ENCODE measurements at regions not wholly inside any gene's neighbourhood (a gene's known extent, or its start where the extent isn't known, plus 50 kb on each side); places are given as distances from the start of the nearest gene placed in this dataset.

GRCh38 chr4:67229148-67229547, 316.2 kb downstream of the CENPC start:
- Histone ChIP-seq H3K79me1 (ENCODE audit: low read length) (peaks cover 3% of the 10 kb centered on the region), H3K36me3 (ENCODE audit: control insufficient read depth in 1 of 2, insufficient read depth in 2 of 2, low read length in 2 of 2) (no peaks in the 10 kb centered on the region), H4K91ac (ENCODE audit: low read depth, low read length) (no peak overlapping the region), H2AK5ac (ENCODE audit: low read length) (no peak overlapping the region), H3K79me2 (ENCODE audit: control insufficient read depth, insufficient read depth, low read length, poor library complexity) (no peaks in the 10 kb centered on the region), H3K18ac (ENCODE audit: low read length) (no peak overlapping the region), H3K14ac (ENCODE audit: low read length) (no peak overlapping the region), H3K9ac (ENCODE audit: low read length) (no peak overlapping the region), H3K4ac (ENCODE audit: low read depth, low read length) (no peak overlapping the region), H3K27me3 (ENCODE audit: insufficient read depth, low read length) (no peaks in the 10 kb centered on the region), H3K27ac (ENCODE audit: low read depth, low read length) (no peak overlapping the region), H3K9me3 (ENCODE audit: insufficient read depth, low read depth, low read length) (no peaks in the 10 kb centered on the region), H2BK5ac (ENCODE audit: low read depth, low read length, poor library complexity) (no peak overlapping the region), H3K4me1 (ENCODE audit: control insufficient read depth in 1 of 2, insufficient read depth in 2 of 2, low read length in 2 of 2) (peaks cover 0 to 3% of the 10 kb centered on the region in 2 experiments), H2BK12ac (ENCODE audit: low read length) (no peak overlapping the region), H3K4me3 (ENCODE audit: low read depth, low read length) (no peak overlapping the region), H2AFZ (ENCODE audit: insufficient read depth, low read length, poor library complexity) (no peak overlapping the region), H3K23ac (ENCODE audit: low read length) (no peak overlapping the region), H3K4me2 (ENCODE audit: low read length) (no peak overlapping the region), H4K8ac (ENCODE audit: low read depth, low read length) (no peak overlapping the region), H4K12ac (ENCODE audit: low read depth, low read length) (no peak overlapping the region), H2BK120ac (ENCODE audit: insufficient read depth, low read length, poor library complexity) (no peak overlapping the region)
- WGBS (ENCODE audit: extremely low coverage, insufficient coverage, insufficient read length) = no CpG with 5 or more reads among the region's 5 CpGs
- no peak for DNase-seq

GRCh38 chr4:67220861-67221260, 324.4 kb downstream of the CENPC start:
- Histone ChIP-seq H2AK5ac (ENCODE audit: low read length) (no peak overlapping the region), H2AFZ (ENCODE audit: insufficient read depth, low read length, poor library complexity) (no peak overlapping the region), H4K8ac (ENCODE audit: low read depth, low read length) (no peak overlapping the region), H2BK120ac (ENCODE audit: insufficient read depth, low read length, poor library complexity) (no peak overlapping the region), H2BK5ac (ENCODE audit: low read depth, low read length, poor library complexity) (no peak overlapping the region), H3K23ac (ENCODE audit: low read length) (no peak overlapping the region), H3K27ac (ENCODE audit: low read depth, low read length) (no peak overlapping the region), H2BK12ac (ENCODE audit: low read length) (no peak overlapping the region), H3K36me3 (ENCODE audit: control insufficient read depth in 1 of 2, insufficient read depth in 2 of 2, low read length in 2 of 2) (no peaks in the 10 kb centered on the region), H3K4me2 (ENCODE audit: low read length) (no peak overlapping the region), H4K12ac (ENCODE audit: low read depth, low read length) (no peak overlapping the region), H3K79me1 (ENCODE audit: low read length) (no peaks in the 10 kb centered on the region), H3K4me1 (ENCODE audit: control insufficient read depth in 1 of 2, insufficient read depth in 2 of 2, low read length in 2 of 2) (no peaks in the 10 kb centered on the region), H3K4ac (ENCODE audit: low read depth, low read length) (no peak overlapping the region), H3K14ac (ENCODE audit: low read length) (no peak overlapping the region), H3K9me3 (ENCODE audit: insufficient read depth, low read depth, low read length) (no peaks in the 10 kb centered on the region), H4K91ac (ENCODE audit: low read depth, low read length) (no peak overlapping the region), H3K18ac (ENCODE audit: low read length) (no peak overlapping the region), H3K4me3 (ENCODE audit: low read depth, low read length) (no peak overlapping the region), H3K27me3 (ENCODE audit: insufficient read depth, low read length) (no peaks in the 10 kb centered on the region), H3K9ac (ENCODE audit: low read length) (no peak overlapping the region), H3K79me2 (ENCODE audit: control insufficient read depth, insufficient read depth, low read length, poor library complexity) (no peaks in the 10 kb centered on the region)
- WGBS (ENCODE audit: extremely low coverage, insufficient coverage, insufficient read length) = no CpG with 5 or more reads among the region's 2 CpGs
- no peak for DNase-seq

- Histone ChIP-seq H3K79me1 (ENCODE audit: low read length) (no peaks in the 10 kb centered on the region), H2BK12ac (ENCODE audit: low read length) (no peak overlapping the region), H4K12ac (ENCODE audit: low read depth, low read length) (no peak overlapping the region), H3K4me3 (ENCODE audit: low read depth, low read length) (no peak overlapping the region), H3K14ac (ENCODE audit: low read length) (no peak overlapping the region), H3K27me3 (ENCODE audit: insufficient read depth, low read length) (no peaks in the 10 kb centered on the region), H3K9me3 (ENCODE audit: insufficient read depth, low read depth, low read length) (no peaks in the 10 kb centered on the region), H3K4me1 (ENCODE audit: control insufficient read depth in 1 of 2, insufficient read depth in 2 of 2, low read length in 2 of 2) (no peaks in the 10 kb centered on the region), H3K27ac (ENCODE audit: low read depth, low read length) (no peak overlapping the region), H3K79me2 (ENCODE audit: control insufficient read depth, insufficient read depth, low read length, poor library complexity) (no peaks in the 10 kb centered on the region), H3K23ac (ENCODE audit: low read length) (no peak overlapping the region), H3K18ac (ENCODE audit: low read length) (no peak overlapping the region), H4K91ac (ENCODE audit: low read depth, low read length) (no peak overlapping the region), H3K4ac (ENCODE audit: low read depth, low read length) (no peak overlapping the region), H3K4me2 (ENCODE audit: low read length) (no peak overlapping the region), H2BK5ac (ENCODE audit: low read depth, low read length, poor library complexity) (no peak overlapping the region), H2BK120ac (ENCODE audit: insufficient read depth, low read length, poor library complexity) (no peak overlapping the region), H2AFZ (ENCODE audit: insufficient read depth, low read length, poor library complexity) (no peak overlapping the region), H4K8ac (ENCODE audit: low read depth, low read length) (no peak overlapping the region), H3K36me3 (ENCODE audit: control insufficient read depth in 1 of 2, insufficient read depth in 2 of 2, low read length in 2 of 2) (no peaks in the 10 kb centered on the region), H3K9ac (ENCODE audit: low read length) (no peak overlapping the region), H2AK5ac (ENCODE audit: low read length) (no peak overlapping the region)
- no CpG with 5 or more reads among the region's 1 CpG for WGBS (ENCODE audit: extremely low coverage, insufficient coverage, insufficient read length)
- no peak for DNase-seq
Measured at GRCh38 chr4:67218883-67219282, 326.4 kb downstream of the CENPC start.

GRCh38 chr4:67207941-67208441, 337.3 kb downstream of the CENPC start:
- no peak for DNase-seq
- Histone ChIP-seq H3K9ac (ENCODE audit: low read length) (no peak overlapping the region), H3K79me1 (ENCODE audit: low read length) (no peaks in the 10 kb centered on the region), H3K79me2 (ENCODE audit: control insufficient read depth, insufficient read depth, low read length, poor library complexity) (no peaks in the 10 kb centered on the region), H2AFZ (ENCODE audit: insufficient read depth, low read length, poor library complexity) (no peak overlapping the region), H3K36me3 (ENCODE audit: control insufficient read depth in 1 of 2, insufficient read depth in 2 of 2, low read length in 2 of 2) (no peaks in the 10 kb centered on the region), H4K12ac (ENCODE audit: low read depth, low read length) (no peak overlapping the region), H3K4me1 (ENCODE audit: control insufficient read depth in 1 of 2, insufficient read depth in 2 of 2, low read length in 2 of 2) (no peaks in the 10 kb centered on the region), H2BK12ac (ENCODE audit: low read length) (no peak overlapping the region), H3K27me3 (ENCODE audit: insufficient read depth, low read length) (no peaks in the 10 kb centered on the region), H3K4ac (ENCODE audit: low read depth, low read length) (no peak overlapping the region), H4K8ac (ENCODE audit: low read depth, low read length) (no peak overlapping the region), H3K23ac (ENCODE audit: low read length) (no peak overlapping the region), H3K18ac (ENCODE audit: low read length) (no peak overlapping the region), H3K4me2 (ENCODE audit: low read length) (no peak overlapping the region), H2AK5ac (ENCODE audit: low read length) (no peak overlapping the region), H3K14ac (ENCODE audit: low read length) (no peak overlapping the region), H2BK120ac (ENCODE audit: insufficient read depth, low read length, poor library complexity) (no peak overlapping the region), H4K91ac (ENCODE audit: low read depth, low read length) (no peak overlapping the region), H2BK5ac (ENCODE audit: low read depth, low read length, poor library complexity) (no peak overlapping the region), H3K4me3 (ENCODE audit: low read depth, low read length) (no peak overlapping the region), H3K27ac (ENCODE audit: low read depth, low read length) (no peak overlapping the region), H3K9me3 (ENCODE audit: insufficient read depth, low read depth, low read length) (no peaks in the 10 kb centered on the region)
- WGBS (ENCODE audit: extremely low coverage, insufficient coverage, insufficient read length) = no CpG with 5 or more reads among the region's 5 CpGs
